ENCODE measurements at regions not wholly inside any gene's neighbourhood (a gene's known extent, or its start where the extent isn't known, plus 50 kb on each side); places are given as distances from the start of the nearest gene placed in this dataset.

DNA sequence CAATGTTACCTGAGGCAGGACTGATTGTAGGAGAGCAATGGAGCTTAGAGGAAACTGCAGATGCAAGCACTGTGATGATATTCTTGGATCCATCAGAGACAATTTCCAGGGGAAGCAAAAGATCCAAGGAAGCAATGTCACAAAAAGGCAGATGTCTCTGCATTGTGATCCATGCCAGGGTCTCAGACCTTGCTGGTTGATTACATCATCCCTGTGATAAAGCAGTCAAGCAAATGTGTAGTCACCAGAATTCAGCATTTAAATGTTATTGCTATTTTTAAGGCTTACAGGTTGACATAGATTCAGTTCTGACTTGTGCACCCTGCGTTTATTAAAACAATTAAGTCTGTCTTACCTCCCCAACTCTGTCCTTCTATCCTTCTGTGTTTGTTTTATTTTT is 56.8 kb upstream of the CCDC85A start:
- TF ChIP-seq CTCF (IDR thresholded peaks at IDR 0.05), result no peak
- TF ChIP-seq ZFX (IDR thresholded peaks at IDR 0.05; ENCODE audit: borderline replicate concordance), result no peak
